Keratinocyte (primary cell): ENCODE measurements at regions not wholly inside any gene's neighbourhood (a gene's known extent, or its start where the extent isn't known, plus 50 kb on each side); places are given as distances from the start of the nearest gene placed in this dataset.

Experiments used
- EZH2 ChIP-seq: IDR thresholded peaks from one replicate; pipeline ENCODE4 v1.6.1; 2012; ENCODE audit warnings: inconsistent platforms, mild to moderate bottlenecking, low read length, moderate library complexity
- TF ChIP-seq, protein P1 (sequence below), 3 experiments: IDR thresholded peaks in 1 of 3; conservative IDR thresholded peaks in 1 of 3; optimal IDR thresholded peaks in 1 of 3; 2 replicates in 2 of 3; 3 replicates in 1 of 3; pipeline versions ENCODE3 to v1.5.1; 2011; ENCODE audit warnings: low read length in 3 of 3, mild to moderate bottlenecking in 3 of 3, moderate library complexity in 2 of 3, control low read depth in 1 of 3, inconsistent platforms in 1 of 3; ENCODE audit not compliant: insufficient read depth in 2 of 3; ENCODE audit errors: extremely low read depth in 1 of 3

DNA sequence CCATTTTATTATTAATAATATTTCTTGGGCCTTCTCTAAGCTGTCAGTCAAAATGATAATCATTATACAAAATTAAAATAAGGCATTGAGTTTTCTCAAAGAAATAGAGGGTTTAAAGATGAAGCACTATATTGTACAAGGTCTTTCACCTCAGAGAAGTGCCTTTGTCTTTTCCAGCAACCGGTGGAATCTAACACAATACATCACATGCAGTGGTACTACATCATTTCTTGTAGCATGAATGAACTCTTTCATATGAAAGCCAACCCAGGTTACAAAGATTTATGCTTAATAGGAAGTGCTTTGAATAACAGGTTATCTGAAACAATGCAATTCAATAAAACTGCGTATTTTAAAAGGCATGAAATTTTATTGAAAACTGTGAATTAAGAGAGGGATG lies 1620.8 kb downstream of the PCDH9 start:
- TF ChIP-seq, protein P1, sequence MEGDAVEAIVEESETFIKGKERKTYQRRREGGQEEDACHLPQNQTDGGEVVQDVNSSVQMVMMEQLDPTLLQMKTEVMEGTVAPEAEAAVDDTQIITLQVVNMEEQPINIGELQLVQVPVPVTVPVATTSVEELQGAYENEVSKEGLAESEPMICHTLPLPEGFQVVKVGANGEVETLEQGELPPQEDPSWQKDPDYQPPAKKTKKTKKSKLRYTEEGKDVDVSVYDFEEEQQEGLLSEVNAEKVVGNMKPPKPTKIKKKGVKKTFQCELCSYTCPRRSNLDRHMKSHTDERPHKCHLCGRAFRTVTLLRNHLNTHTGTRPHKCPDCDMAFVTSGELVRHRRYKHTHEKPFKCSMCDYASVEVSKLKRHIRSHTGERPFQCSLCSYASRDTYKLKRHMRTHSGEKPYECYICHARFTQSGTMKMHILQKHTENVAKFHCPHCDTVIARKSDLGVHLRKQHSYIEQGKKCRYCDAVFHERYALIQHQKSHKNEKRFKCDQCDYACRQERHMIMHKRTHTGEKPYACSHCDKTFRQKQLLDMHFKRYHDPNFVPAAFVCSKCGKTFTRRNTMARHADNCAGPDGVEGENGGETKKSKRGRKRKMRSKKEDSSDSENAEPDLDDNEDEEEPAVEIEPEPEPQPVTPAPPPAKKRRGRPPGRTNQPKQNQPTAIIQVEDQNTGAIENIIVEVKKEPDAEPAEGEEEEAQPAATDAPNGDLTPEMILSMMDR (optimal IDR thresholded peaks at IDR 0.05 in 1 of 3, IDR thresholded peaks at IDR 0.05 in 1 of 3, conservative IDR thresholded peaks at IDR 0.05 in 1 of 3; ENCODE audit: extremely low read depth in 1 of 3, insufficient read depth in 2 of 3, low read length in 3 of 3) = no peak
- TF ChIP-seq EZH2 = no peak
